ENCODE measurements at regions not wholly inside any gene's neighbourhood (a gene's known extent, or its start where the extent isn't known, plus 50 kb on each side); places are given as distances from the start of the nearest gene placed in this dataset.

GRCh38 chr10:1952126-1953095, 215.1 kb upstream of the ADARB2 start:
- POLR2A ChIA-PET = no interaction called here
- H3K27ac Mint-ChIP-seq = no peak overlapping the region
- TF ChIP-seq EZH2 (IDR thresholded peaks at IDR 0.05; ENCODE audit: borderline replicate concordance, insufficient read depth, low read depth, low read length, poor library complexity, severe bottlenecking) = no peak
- TF ChIP-seq CTCF (IDR thresholded peaks at IDR 0.05) = no peak

GRCh38 chr10:1950803-1951495, 213.6 kb upstream of the ADARB2 start:
- POLR2A ChIA-PET = no interaction called here
- Histone ChIP-seq H3K36me3 (replicated peaks in 1 of 2; ENCODE audit: control extremely low read depth in 1 of 2, control insufficient read depth in 1 of 2, extremely low read depth in 1 of 2, insufficient read depth in 2 of 2, low read length in 1 of 2) (no peaks in the 10 kb centered on the region), H3K4me1 (ENCODE audit: control insufficient read depth in 2 of 2, insufficient read depth in 2 of 2, low read length in 2 of 2) (no peaks in the 10 kb centered on the region), H3K79me2 (ENCODE audit: control insufficient read depth, insufficient read depth, low read length) (no peaks in the 10 kb centered on the region), H3K4me2 (replicated peaks; ENCODE audit: low read depth, low read length, poor library complexity, severe bottlenecking) (no peak overlapping the region), H3K27ac (ENCODE audit: low read length in 2 of 2) (no peak overlapping the region), H3K4me3 (ENCODE audit: control extremely low read depth in 1 of 5, extremely low read depth in 1 of 5, insufficient read depth in 1 of 5, low read depth in 2 of 5, low read length in 4 of 5) (no peak overlapping the region), H2AFZ (ENCODE audit: insufficient read depth, low read depth, low read length, poor library complexity, severe bottlenecking) (no peak overlapping the region), H3K9me3 (ENCODE audit: control extremely low read depth in 1 of 3, control insufficient read depth in 2 of 3, insufficient read depth in 1 of 3, low read length in 2 of 3) (peaks cover 0 to 12% (median 0%) of the 10 kb centered on the region in 3 donors), H3K27me3 (replicated peaks in 1 of 4; ENCODE audit: control extremely low read depth in 1 of 4, control insufficient read depth in 3 of 4, insufficient read depth in 4 of 4, low read length in 3 of 4) (no peaks in the 10 kb centered on the region), H4K20me1 (ENCODE audit: control insufficient read depth, insufficient read depth, low read length, poor library complexity, severe bottlenecking) (no peaks in the 10 kb centered on the region), H3K9ac (ENCODE audit: low read length) (no peak overlapping the region)
- CTCF ChIA-PET = no interaction called here
- H3K27ac Mint-ChIP-seq = no peak overlapping the region
- peaks cover 11% of the 10 kb centered on the region for H3K27me3 Mint-ChIP-seq
- no peaks in the 10 kb centered on the region for H3K4me1 Mint-ChIP-seq
- H3K9me3 Mint-ChIP-seq (ENCODE audit: insufficient read depth) = peaks cover 3% of the 10 kb centered on the region
- ATAC-seq (ENCODE audit: low read depth) (no peak), DNase-seq (no peak)
- 83% methylated on average over 4 of the region's 7 CpGs for WGBS (ENCODE audit: insufficient coverage)
- TF ChIP-seq CTCF (IDR thresholded peaks at IDR 0.05) = no peak
- TF ChIP-seq EZH2 (IDR thresholded peaks at IDR 0.05; ENCODE audit: borderline replicate concordance, insufficient read depth, low read depth, low read length, poor library complexity, severe bottlenecking) = no peak
- H3K4me3 Mint-ChIP-seq = no peak overlapping the region
- intact Hi-C loops (cut with micrococcal nuclease) = no loop called here

More at GRCh38 chr10:1952126-1953095, 215.1 kb upstream of the ADARB2 start:
- Mint-ChIP-seq H3K27me3 (peaks cover 11% of the 10 kb centered on the region), H3K9me3 (ENCODE audit: insufficient read depth) (peaks cover 3% of the 10 kb centered on the region), H3K4me3 (no peak overlapping the region), H3K4me1 (no peaks in the 10 kb centered on the region)
- Histone ChIP-seq H3K4me3 (ENCODE audit: control extremely low read depth in 1 of 5, extremely low read depth in 1 of 5, insufficient read depth in 1 of 5, low read depth in 2 of 5, low read length in 4 of 5) (no peak overlapping the region), H3K4me2 (replicated peaks; ENCODE audit: low read depth, low read length, poor library complexity, severe bottlenecking) (no peak overlapping the region), H3K79me2 (ENCODE audit: control insufficient read depth, insufficient read depth, low read length) (no peaks in the 10 kb centered on the region), H3K9ac (ENCODE audit: low read length) (no peak overlapping the region), H3K27me3 (replicated peaks in 1 of 4; ENCODE audit: control extremely low read depth in 1 of 4, control insufficient read depth in 3 of 4, insufficient read depth in 4 of 4, low read length in 3 of 4) (no peaks in the 10 kb centered on the region), H3K9me3 (ENCODE audit: control extremely low read depth in 1 of 3, control insufficient read depth in 2 of 3, insufficient read depth in 1 of 3, low read length in 2 of 3) (peaks cover 0 to 12% (median 0%) of the 10 kb centered on the region in 3 donors), H3K36me3 (replicated peaks in 1 of 2; ENCODE audit: control extremely low read depth in 1 of 2, control insufficient read depth in 1 of 2, extremely low read depth in 1 of 2, insufficient read depth in 2 of 2, low read length in 1 of 2) (no peaks in the 10 kb centered on the region), H3K4me1 (ENCODE audit: control insufficient read depth in 2 of 2, insufficient read depth in 2 of 2, low read length in 2 of 2) (no peaks in the 10 kb centered on the region), H4K20me1 (ENCODE audit: control insufficient read depth, insufficient read depth, low read length, poor library complexity, severe bottlenecking) (no peaks in the 10 kb centered on the region), H2AFZ (ENCODE audit: insufficient read depth, low read depth, low read length, poor library complexity, severe bottlenecking) (no peak overlapping the region), H3K27ac (ENCODE audit: low read length in 2 of 2) (no peak overlapping the region)
- no peak for DNase-seq
- no peak for ATAC-seq (ENCODE audit: low read depth)
- 94% methylated on average over 51 of the region's 55 CpGs for WGBS (ENCODE audit: insufficient coverage)
- intact Hi-C loops (cut with micrococcal nuclease) = no loop called here
- CTCF ChIA-PET = no interaction called here

Measured in B cell (primary cell).